ENCODE measurements at regions not wholly inside any gene's neighbourhood (a gene's known extent, or its start where the extent isn't known, plus 50 kb on each side); places are given as distances from the start of the nearest gene placed in this dataset.
A peak's percentile ranks its signal among the peaks of the same experiment; 100 is the strongest.

GRCh38 chr12:24561882-24562770 lies 386.8 kb downstream of the BCAT1 start:
- Histone ChIP-seq H3K27me3 (ENCODE audit: insufficient read depth, low read length) (no peaks in the 10 kb centered on the region), H3K9me3 (ENCODE audit: insufficient read depth, low read depth, low read length) (no peaks in the 10 kb centered on the region), H3K79me2 (ENCODE audit: insufficient read depth, low read length) (no peaks in the 10 kb centered on the region), H3K4me2 (ENCODE audit: low read length) (peak overlapping the region; percentile 95), H3K9ac (ENCODE audit: low read length) (peak overlapping the region; percentile 84), H2AFZ (ENCODE audit: low read depth, low read length) (peak overlapping the region; percentile 92), H3K4me3 (ENCODE audit: insufficient read depth, low read depth, low read length) (peak overlapping the region; percentile 82), H3K4me1 (ENCODE audit: insufficient read depth, low read length) (peaks cover 10% of the 10 kb centered on the region), H3K27ac (ENCODE audit: low read depth, low read length) (peak overlapping the region; percentile 70), H4K20me1 (ENCODE audit: insufficient read depth, low read length) (no peaks in the 10 kb centered on the region), H3K36me3 (ENCODE audit: insufficient read depth, low read length) (no peaks in the 10 kb centered on the region)
- TF ChIP-seq EZH2 (IDR thresholded peaks at IDR 0.05; ENCODE audit: insufficient read depth, low read length), result no peak
- TF ChIP-seq CTCF (IDR thresholded peaks at IDR 0.05; ENCODE audit: insufficient read depth, low read depth, low read length), result no peak
- H3K9me3 Mint-ChIP-seq (ENCODE audit: unreplicated experiment), result no peaks in the 10 kb centered on the region
- peaks cover 1% of the 10 kb centered on the region for H3K4me1 Mint-ChIP-seq (ENCODE audit: low read depth, unreplicated experiment)
- peaks cover 13% of the 10 kb centered on the region for H3K27me3 Mint-ChIP-seq (ENCODE audit: low read depth, unreplicated experiment)
- FAIRE-seq (no peak), DNase-seq (ENCODE audit: low read depth) (peak; percentile 66)
- H3K4me3 Mint-ChIP-seq (ENCODE audit: unreplicated experiment), result peak overlapping the region; percentile 88
- no peaks in the 10 kb centered on the region for H3K36me3 Mint-ChIP-seq (ENCODE audit: low read depth, unreplicated experiment)
- H3K27ac Mint-ChIP-seq (ENCODE audit: unreplicated experiment), result peak overlapping the region; percentile 79

GRCh38 chr12:24561411-24561871 lies 387.5 kb downstream of the BCAT1 start:
- H3K27me3 Mint-ChIP-seq (ENCODE audit: low read depth, unreplicated experiment), result peaks cover 13% of the 10 kb centered on the region
- Histone ChIP-seq H3K79me2 (ENCODE audit: insufficient read depth, low read length) (no peaks in the 10 kb centered on the region), H2AFZ (ENCODE audit: low read depth, low read length) (peak overlapping the region; percentile 92), H3K4me1 (ENCODE audit: insufficient read depth, low read length) (peaks cover 10% of the 10 kb centered on the region), H3K4me2 (ENCODE audit: low read length) (peak overlapping the region; percentile 95), H3K4me3 (ENCODE audit: insufficient read depth, low read depth, low read length) (peak overlapping the region; percentile 82), H3K27me3 (ENCODE audit: insufficient read depth, low read length) (no peaks in the 10 kb centered on the region), H3K36me3 (ENCODE audit: insufficient read depth, low read length) (no peaks in the 10 kb centered on the region), H3K27ac (ENCODE audit: low read depth, low read length) (peak overlapping the region; percentile 70), H3K9ac (ENCODE audit: low read length) (peak overlapping the region; percentile 84), H3K9me3 (ENCODE audit: insufficient read depth, low read depth, low read length) (no peaks in the 10 kb centered on the region), H4K20me1 (ENCODE audit: insufficient read depth, low read length) (no peaks in the 10 kb centered on the region)
- TF ChIP-seq CTCF (IDR thresholded peaks at IDR 0.05; ENCODE audit: insufficient read depth, low read depth, low read length), result no peak
- no peak for TF ChIP-seq EZH2 (IDR thresholded peaks at IDR 0.05; ENCODE audit: insufficient read depth, low read length)
- peak; percentile 53 for DNase-seq (ENCODE audit: low read depth)
- peak overlapping the region; percentile 79 for H3K27ac Mint-ChIP-seq (ENCODE audit: unreplicated experiment)
- H3K4me3 Mint-ChIP-seq (ENCODE audit: unreplicated experiment), result peak overlapping the region; percentile 88
- peaks cover 1% of the 10 kb centered on the region for H3K4me1 Mint-ChIP-seq (ENCODE audit: low read depth, unreplicated experiment)
- FAIRE-seq, result no peak
- H3K36me3 Mint-ChIP-seq (ENCODE audit: low read depth, unreplicated experiment), result no peaks in the 10 kb centered on the region
- no peaks in the 10 kb centered on the region for H3K9me3 Mint-ChIP-seq (ENCODE audit: unreplicated experiment)
